ENCODE measurements at regions not wholly inside any gene's neighbourhood (a gene's known extent, or its start where the extent isn't known, plus 50 kb on each side); places are given as distances from the start of the nearest gene placed in this dataset.

DNA sequence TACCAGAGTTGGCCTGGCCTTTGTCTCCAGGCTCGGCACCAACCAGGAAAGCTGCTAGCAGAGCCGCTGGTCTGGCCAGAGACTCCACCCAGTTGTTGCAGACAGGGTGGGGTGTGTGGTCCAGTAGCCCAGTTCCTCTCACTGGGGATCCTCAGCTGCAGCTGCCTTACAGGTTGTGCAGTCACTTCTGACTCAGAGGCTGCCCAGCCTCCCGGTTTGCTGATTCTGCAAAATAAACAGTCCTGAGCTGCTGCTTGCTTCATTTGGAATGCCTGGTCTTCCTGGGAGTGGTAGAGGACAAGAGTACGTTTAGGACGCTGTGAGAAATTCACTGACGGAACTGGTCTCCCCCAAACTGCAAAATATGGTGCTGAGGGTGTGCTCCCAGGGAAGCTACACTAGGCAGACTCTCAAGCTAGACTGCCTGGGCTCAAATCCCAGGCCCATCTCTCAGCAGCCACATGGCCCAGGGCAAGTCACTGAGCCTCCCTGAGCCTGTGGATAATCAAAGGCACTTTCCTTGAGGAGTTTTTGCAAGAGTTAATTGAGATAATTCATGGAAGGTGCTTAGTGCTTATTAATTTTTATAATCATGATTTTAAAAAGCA lies 246.1 kb downstream of the TFAP2C start:
- CTCF ChIA-PET: no interaction called here
- DNase-seq (ENCODE audit: low read depth, low spot score): peak; percentile 3

GRCh38 chr20:56875803-56876202 lies 246.7 kb downstream of the TFAP2C start:
- Histone ChIP-seq H3K4me3 (ENCODE audit: low read depth, low read length) (no peak overlapping the region), H3K27me3 (ENCODE audit: control insufficient read depth, insufficient read depth, low read length) (peaks cover 3% of the 10 kb centered on the region), H3K27ac (ENCODE audit: low read depth, low read length) (no peak overlapping the region), H3K9me3 (ENCODE audit: control insufficient read depth, insufficient read depth, low read length) (peaks cover 12% of the 10 kb centered on the region; the same call in 1 of the 2 replicates)
- CTCF ChIA-PET: no interaction called here
- TF ChIP-seq, protein P1, sequence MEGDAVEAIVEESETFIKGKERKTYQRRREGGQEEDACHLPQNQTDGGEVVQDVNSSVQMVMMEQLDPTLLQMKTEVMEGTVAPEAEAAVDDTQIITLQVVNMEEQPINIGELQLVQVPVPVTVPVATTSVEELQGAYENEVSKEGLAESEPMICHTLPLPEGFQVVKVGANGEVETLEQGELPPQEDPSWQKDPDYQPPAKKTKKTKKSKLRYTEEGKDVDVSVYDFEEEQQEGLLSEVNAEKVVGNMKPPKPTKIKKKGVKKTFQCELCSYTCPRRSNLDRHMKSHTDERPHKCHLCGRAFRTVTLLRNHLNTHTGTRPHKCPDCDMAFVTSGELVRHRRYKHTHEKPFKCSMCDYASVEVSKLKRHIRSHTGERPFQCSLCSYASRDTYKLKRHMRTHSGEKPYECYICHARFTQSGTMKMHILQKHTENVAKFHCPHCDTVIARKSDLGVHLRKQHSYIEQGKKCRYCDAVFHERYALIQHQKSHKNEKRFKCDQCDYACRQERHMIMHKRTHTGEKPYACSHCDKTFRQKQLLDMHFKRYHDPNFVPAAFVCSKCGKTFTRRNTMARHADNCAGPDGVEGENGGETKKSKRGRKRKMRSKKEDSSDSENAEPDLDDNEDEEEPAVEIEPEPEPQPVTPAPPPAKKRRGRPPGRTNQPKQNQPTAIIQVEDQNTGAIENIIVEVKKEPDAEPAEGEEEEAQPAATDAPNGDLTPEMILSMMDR (IDR thresholded peaks at IDR 0.05; ENCODE audit: low read depth, low read length): no peak
- DNase-seq (ENCODE audit: low read depth, low spot score): no peak
- POLR2A ChIA-PET: no interaction called here

More for the DNA sequence above, 246.1 kb downstream of the TFAP2C start:
- H3K9me3 ChIP-seq (ENCODE audit: control insufficient read depth, insufficient read depth, low read length): peaks cover 12% of the 10 kb centered on the region; the same call in 1 of the 2 replicates
- TF ChIP-seq, protein P1 (IDR thresholded peaks at IDR 0.05; ENCODE audit: low read depth, low read length): no peak
- no peak overlapping the region for H3K27ac ChIP-seq (ENCODE audit: low read depth, low read length)
- H3K4me3 ChIP-seq (ENCODE audit: low read depth, low read length): no peak overlapping the region
- peaks cover 3% of the 10 kb centered on the region for H3K27me3 ChIP-seq (ENCODE audit: control insufficient read depth, insufficient read depth, low read length)
- POLR2A ChIA-PET: no interaction called here

DNA sequence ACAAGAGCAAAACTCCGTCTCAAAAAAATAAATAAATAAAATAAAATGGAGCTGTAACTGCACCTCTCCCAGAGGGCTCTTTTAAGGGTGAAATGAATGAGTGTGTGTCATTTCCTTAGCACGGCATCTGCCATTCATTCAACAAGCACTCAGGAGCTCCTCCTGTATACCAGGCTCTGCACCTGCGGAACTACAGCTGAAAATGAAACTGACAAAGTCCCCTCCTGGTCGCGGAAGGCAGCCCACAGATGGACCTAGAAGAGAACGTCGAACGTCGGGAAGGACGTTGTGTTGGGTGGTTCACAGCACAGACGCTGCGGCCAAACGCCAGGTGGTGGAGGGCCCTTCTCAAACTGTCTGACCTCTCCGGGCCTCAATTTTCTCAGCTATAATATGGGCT lies 256.4 kb downstream of the TFAP2C start:
- no peak overlapping the region for H3K4me3 ChIP-seq (ENCODE audit: low read depth, low read length)
- ChIA-PET POLR2A (no interaction called here), CTCF (interaction anchor here (0.7 kb wide), 1 partner anchor 38 kb away, joined by 5 read pairs; no protein-coding TSS in a partner anchor)
- DNase-seq (ENCODE audit: low read depth, low spot score): no peak
- no peaks in the 10 kb centered on the region; the same call in 1 of the 2 replicates for H3K9me3 ChIP-seq (ENCODE audit: control insufficient read depth, insufficient read depth, low read length)
- no peaks in the 10 kb centered on the region for H3K27me3 ChIP-seq (ENCODE audit: control insufficient read depth, insufficient read depth, low read length)
- no peak overlapping the region for H3K27ac ChIP-seq (ENCODE audit: low read depth, low read length)
- TF ChIP-seq, protein P1 (IDR thresholded peaks at IDR 0.05; ENCODE audit: low read depth, low read length): no peak

GRCh38 chr20:56890011-56890410 lies 260.9 kb downstream of the TFAP2C start:
- DNase-seq (ENCODE audit: low read depth, low spot score): no peak
- POLR2A ChIA-PET: no interaction called here
- TF ChIP-seq, protein P1 (IDR thresholded peaks at IDR 0.05; ENCODE audit: low read depth, low read length): no peak
- CTCF ChIA-PET: no interaction called here
- Histone ChIP-seq H3K4me3 (ENCODE audit: low read depth, low read length) (no peak overlapping the region), H3K9me3 (ENCODE audit: control insufficient read depth, insufficient read depth, low read length) (no peaks in the 10 kb centered on the region), H3K27me3 (ENCODE audit: control insufficient read depth, insufficient read depth, low read length) (no peaks in the 10 kb centered on the region), H3K27ac (ENCODE audit: low read depth, low read length) (no peak overlapping the region)

- DNase-seq (ENCODE audit: low read depth, low spot score): no peak
- TF ChIP-seq, protein P1 (IDR thresholded peaks at IDR 0.05; ENCODE audit: low read depth, low read length): no peak
- H3K4me3 ChIP-seq (ENCODE audit: low read depth, low read length): no peak overlapping the region
- ChIA-PET CTCF (no interaction called here), POLR2A (no interaction called here)
- no peaks in the 10 kb centered on the region for H3K27me3 ChIP-seq (ENCODE audit: control insufficient read depth, insufficient read depth, low read length)
- H3K9me3 ChIP-seq (ENCODE audit: control insufficient read depth, insufficient read depth, low read length): no peaks in the 10 kb centered on the region
- H3K27ac ChIP-seq (ENCODE audit: low read depth, low read length): no peak overlapping the region
Observed at GRCh38 chr20:56893226-56893917, 264.3 kb downstream of the TFAP2C start.

Data from AG04450 (cell line).